ENCODE measurements at regions not wholly inside any gene's neighbourhood (a gene's known extent, or its start where the extent isn't known, plus 50 kb on each side); places are given as distances from the start of the nearest gene placed in this dataset.

DNA sequence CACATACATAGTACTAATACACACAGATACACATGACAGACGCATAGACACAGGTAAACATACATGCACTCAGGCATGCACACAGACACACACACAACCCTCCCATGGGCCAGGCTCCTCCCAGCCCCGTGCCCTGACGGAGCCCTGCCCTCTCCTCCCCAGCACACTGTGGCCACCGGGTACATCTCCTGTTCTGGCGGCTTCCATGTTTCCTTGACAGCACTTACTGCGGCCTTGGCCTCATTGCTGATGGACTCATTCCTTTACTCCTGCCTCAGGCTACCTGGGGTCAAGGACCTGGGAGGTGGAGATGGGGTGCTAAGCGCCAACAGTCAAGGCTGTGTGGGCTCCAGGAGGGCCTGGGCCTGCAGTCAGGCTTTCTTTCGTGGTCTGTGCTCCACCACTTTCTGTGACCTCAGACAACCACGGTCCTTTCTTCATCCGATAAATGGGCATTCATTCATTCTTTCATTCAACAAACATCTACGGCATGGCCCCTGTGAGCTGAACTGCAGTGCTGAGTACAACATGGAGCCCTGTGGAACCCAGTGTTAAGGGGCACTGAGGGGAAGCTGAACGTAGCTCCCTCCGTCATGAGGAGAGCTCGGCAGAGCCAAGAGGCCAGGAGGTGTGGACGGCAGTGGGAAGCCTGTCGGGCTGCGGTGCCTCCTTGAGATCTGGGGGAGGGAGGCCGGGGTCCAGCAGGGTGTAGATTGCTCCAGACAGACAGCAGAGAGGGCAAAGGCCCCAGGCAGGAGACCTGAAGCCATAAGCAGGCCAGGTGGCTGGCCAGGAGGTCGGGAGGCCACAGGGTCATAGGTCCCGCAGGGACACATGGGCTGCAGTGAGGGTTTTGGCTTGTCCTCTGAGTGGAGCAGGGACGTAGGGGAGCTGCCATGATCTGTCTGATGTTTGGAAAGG lies 190.4 kb upstream of the HDAC4 start:
- DNase-seq (ENCODE audit: low read depth in 2 of 2): no peak

DNA sequence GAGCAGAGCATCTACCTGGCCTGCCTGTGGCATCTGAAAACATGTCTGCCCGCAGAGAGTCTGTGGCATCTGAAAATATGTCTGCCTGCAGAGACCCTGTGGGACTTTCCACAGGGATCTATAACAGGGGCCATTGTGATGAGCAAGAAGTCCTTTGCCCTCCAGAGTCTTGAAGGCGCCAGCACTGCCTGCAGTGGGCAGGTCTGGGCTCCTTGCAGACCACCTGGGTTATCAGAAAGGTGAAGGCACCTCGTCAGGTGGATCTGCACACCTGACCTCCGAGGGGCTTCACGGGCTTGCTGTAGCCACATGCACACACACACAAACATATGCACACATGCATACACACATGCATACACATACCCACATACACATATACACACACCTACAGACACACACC lies 189.5 kb upstream of the HDAC4 start:
- DNase-seq (ENCODE audit: low read depth in 2 of 2): no peak

DNA sequence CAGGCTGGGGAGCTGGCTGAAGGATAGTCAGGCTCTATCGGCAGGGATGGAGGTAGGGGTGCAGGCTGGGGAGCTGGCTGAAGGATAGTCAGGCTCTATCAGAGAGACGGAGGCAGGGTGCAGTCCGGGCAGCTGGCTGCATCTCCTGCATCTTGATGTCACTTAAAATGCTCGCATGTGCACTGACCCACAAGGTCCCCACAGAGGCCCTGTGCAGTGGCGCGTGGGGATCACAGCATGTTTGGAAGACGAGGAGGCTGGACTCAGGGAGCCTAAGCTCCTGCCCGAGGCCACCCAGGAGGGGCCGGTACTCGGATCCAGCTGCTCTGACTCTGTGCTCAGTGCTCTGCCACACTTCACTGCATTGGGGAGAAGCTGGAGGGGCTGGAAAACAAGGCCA lies 189.0 kb upstream of the HDAC4 start:
- DNase-seq (ENCODE audit: low read depth in 2 of 2): no peak

DNA sequence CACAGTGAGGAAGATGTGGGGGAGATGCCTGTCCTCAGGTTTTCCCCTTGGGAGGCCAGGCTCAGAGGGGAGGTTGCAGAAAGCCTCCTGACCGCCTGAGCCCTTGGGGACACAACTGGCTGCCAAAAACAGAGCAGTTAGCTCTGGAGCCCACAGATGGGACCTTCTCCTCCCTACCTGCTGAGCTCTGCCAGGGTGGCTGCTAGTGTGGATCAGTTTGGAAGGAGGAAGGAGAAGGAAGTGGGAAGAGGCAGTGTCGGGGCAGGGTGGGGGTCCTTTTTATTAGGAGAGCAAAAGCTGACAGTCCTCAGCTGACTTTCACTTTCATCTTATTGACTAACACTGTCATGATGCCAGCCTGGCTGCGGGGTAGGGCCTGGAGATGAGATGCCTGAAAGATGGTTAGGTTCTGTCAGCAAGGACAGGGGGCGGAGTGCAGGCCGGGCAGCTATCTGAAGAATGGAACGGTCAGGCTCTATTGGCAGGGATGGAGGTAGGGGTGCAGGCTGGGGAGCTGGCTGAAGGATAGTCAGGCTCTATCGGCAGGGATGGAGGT lies 188.5 kb upstream of the HDAC4 start:
- no peak for DNase-seq (ENCODE audit: low read depth in 2 of 2)

DNA sequence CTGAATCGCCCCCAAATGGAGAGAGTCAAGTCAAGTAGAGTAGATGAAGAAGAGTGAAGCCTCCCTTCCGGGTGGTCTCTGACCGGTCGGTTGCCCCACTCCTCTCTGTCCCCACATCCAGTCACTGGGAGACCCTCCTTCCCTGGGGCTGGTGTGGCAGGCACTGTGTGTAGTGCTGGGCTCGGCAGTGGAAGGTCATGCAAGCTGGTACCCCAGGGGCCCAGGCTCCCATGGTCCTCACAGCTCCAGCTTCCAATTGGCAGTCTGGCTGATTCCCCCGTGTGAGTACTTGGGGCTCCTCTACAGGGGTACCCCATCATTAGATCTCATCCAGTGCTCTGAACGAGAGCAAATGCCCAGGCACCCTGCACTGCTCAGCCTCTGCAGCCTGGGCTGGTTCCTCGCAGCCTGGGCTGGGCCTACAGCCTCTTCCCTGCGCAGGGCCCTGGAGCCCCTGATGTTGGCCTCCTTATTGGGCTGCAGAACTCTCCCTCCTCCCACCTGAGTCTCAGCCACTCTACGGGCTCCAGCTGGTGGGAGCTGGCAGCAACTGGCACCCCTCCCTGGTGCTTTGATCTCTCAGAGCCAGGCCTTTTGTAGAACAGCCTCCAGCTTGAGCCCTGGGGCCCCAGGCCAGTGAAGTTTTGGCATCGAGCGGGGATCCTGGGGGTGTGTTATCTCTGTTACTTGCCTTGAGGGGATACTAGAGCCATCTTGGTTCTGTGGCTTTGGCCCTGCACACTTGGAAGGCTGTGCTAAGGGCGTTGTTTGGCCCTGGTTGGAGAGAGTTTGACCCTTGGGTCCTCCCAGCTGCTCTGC lies 187.8 kb upstream of the HDAC4 start:
- DNase-seq (ENCODE audit: low read depth in 2 of 2): no peak

DNA sequence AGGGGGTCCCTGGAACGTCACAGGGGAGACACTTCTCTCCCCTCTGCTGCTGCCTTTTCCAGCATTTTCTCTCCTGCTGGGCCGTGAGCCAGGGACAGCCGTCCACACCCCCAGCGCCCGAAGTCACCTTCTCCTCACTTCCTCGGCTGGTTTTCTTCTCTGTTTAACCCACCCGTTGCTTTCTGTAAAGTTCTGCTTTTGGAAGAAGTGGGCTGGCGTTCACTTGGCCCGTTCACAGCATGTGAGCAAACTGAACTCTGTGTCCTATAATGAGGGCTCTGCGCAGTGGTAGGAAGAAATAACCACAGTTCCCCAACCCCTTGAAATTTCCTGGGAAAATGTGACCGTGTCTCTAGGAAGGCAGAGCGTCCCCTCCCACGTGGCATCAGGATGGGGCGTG lies 187.0 kb upstream of the HDAC4 start:
- DNase-seq (ENCODE audit: low read depth in 2 of 2): no peak

DNA sequence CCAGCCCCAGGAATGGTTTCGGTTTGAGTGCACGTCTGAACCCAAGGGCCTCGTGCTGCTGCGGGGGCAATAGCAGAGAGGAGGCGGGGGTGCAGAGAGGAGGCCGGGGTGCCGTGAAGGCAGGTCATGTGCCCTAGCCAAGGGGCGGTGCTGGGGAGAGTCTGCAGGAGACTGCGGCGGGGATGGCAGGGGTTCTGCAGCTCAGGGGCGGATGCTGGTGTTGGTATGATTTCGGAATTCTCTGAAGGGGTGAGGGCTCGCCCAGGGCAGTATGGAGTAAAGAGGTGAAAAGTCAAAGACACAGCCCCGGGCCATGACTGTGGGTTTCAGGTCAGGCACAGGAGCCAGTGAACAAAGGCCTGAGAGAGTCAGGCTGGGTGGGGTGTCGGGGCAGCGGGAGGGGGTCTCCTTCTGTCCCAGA lies 186.5 kb upstream of the HDAC4 start:
- no peak for DNase-seq (ENCODE audit: low read depth in 2 of 2)

DNA sequence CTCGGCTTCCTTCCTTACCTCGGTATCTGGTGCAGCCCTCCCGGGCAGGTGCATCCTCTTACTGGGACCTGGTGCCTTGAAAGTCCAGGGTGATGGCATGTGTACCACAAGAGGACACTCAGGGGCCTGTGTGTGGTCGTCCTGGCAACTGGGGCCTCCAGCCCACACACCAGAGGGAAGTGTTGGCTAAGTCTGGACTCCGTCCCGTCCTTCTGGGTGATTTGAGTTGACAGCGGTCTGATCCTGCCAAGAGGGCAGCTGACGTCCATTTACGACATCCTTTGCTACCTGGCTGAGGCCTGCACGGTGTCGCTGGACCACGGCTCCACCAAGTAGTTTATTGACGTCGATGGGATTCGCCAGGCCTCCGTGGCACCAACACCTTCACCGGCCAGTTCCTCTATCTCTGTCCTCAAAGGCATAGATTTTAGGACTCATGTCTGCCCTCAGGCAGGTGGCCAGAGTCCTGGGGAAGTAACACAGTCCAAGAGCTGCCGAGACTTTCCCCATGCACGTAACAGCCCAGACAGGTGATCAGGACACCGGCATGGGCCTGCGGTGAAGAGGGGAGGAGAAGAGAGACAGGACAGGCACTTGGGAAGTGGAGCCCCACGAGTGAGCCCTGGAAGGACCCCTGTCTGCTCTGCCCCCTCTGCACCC lies 186.0 kb upstream of the HDAC4 start:
- DNase-seq (ENCODE audit: low read depth in 2 of 2): no peak

DNA sequence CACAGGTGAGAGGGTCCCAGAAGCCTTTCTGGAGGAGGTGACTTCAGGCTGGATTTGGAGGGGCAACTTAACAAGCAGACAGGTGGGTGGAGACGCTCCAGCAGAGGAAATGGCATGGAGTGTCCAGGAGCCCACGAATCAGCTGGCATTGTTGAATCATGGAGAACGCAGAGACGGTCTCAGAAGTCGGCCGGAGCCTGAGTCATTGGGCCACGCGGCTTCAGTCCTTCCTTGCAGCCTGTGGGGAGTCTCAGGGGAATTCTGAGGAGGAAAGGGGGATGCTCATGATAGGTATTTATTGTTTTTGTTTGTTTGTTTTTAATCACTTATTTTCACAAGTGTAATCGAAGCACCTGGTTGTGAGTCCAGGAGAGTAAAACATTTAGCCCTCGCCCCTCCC lies 184.6 kb upstream of the HDAC4 start:
- no peak for DNase-seq (ENCODE audit: low read depth in 2 of 2)

DNA sequence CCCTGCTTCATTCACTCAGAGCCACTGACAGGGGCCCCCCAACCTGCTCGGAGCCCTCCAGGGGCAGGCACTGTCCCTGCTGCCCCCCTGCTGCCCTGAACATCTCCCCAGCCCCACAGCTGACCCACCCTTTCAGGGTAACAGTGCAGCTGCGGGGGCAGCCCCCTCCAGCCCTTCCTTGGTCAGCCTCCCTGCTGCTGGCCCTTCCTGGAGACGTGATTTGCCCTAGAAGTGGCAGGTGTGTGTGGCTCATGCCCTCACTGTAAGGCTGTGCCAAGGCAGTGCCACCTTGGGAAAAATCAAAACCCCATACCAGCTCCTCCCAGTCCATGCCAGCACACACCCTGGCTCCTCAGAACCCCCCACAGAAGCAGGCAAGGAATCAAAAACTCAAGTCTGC lies 184.2 kb upstream of the HDAC4 start:
- no peak for DNase-seq (ENCODE audit: low read depth in 2 of 2)

DNA sequence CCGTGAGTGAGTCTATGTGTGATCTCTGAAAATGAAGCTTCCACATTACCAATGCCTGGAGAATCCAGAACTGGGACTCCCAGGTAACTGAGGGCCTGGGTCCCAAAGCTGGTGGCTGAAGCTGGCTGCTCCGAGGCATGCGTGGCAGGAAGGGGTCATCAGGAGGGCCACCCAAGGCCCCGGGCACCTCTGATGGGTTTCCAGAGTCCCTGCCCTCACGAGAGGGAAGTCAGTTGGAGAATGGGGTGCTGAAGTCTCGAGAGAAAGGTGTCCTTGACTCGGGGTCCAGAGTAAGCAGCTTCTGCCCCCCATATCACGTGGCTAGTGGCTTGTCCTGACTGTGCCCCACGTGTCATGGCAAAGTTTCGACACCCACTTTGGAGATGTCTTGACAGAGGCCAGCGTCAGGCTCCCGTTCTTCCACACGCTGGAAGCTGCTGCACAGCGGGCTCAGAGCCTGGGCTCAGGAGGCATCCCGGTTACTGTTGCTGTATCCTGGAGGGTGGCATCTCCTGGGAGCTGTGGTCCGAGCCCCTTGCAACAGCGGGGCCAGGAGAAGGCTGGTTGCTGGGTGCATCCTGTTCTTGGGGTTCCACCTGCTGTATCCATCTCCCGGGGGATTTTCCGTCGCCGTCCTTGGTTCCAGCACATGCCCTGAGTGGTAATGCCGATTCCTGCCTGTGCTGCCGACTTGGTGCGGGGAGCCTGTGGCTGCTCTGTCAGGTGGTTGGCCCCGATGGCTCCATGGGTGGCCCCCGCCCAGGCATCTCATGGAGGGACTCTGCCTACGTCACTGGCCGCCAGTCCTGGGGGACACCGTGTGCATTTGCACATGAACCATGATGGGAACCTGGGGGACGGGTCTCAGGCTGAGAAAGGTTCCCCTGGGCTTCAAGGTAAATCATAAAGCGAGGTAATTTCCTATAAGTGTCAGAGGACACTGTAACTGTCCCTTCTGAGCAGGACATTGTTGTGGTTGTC lies 183.3 kb upstream of the HDAC4 start:
- DNase-seq (ENCODE audit: low read depth in 2 of 2): no peak

DNA sequence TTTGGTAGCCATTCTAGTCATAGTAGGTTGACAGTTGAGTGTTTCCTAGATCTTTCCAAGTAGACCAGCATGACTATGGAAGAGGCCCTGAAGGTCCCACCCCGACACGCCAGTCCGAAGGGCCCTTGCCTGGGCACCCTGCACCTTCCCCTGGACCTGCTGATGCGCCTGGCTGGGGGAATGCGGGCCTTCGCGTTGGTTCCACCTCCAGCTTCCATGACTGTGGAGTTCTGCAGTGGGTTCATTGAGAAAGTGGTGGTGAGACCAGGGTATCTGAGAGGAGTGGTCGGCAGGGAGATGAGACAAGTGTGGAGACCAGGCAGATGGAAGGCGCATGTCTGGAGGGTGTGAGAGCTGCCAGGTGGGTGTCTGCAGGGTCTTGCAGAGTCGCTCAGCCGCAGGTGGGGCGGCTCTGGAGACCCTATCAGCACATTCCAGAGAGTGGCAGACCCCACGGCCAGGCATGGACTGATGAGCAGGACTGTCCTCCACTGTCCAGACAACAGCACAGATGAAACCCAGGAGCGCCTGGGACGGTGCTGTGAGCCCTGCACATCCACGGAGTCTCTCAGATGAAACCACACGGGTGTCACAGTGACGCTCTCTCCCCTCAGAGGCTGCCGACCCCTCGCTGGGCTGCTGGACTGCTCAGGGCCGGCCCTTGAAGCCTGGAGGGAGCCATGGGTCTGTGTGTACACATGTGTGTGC lies 182.5 kb upstream of the HDAC4 start:
- DNase-seq (ENCODE audit: low read depth in 2 of 2): no peak

DNA sequence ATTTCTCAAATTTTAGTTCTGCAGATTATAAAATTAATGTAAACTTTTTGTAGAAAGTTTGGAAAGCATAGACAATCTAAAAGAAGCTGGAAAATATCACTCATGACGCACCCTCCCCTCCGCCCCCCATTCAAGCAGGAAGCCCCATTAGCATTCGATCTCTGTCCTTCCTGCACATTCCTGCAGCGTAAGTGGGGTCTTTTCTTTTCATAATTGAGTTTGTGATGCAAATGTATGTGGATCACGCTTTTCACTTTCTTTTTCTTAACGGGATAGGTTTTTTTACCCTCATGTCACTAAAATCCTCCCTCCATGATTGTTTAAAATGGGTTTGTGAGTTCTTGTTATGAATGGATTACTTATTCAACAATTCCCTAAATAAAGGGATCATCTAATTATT lies 181.7 kb upstream of the HDAC4 start:
- no peak for DNase-seq (ENCODE audit: low read depth in 2 of 2)

DNA sequence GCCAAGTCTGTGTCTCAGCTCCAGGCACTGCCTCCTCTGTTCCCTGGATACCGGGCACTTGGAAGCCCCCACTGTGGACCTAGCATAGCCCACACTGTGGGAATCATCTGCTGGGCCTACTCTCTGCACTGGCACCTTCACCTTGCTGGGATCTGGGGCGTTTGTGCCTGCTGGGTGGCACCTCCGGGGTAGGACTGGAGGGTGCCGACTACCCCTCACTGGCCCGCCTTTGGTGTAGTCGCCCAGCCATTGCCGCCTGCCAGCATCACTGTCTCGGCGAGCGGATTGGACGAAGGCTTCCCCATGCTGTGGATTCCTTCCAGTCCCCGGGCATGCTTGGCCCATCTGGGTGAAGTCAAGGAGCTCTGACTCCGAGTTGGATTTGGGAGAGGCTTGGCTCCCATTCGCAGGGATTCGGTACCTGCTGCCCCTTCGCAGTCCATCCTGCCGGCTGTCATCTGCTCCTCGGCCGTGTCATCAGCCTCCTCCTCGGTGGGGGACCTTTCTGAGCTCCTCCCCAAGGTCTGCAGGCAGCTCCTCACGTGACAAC lies 180.6 kb upstream of the HDAC4 start:
- no peak for DNase-seq (ENCODE audit: low read depth in 2 of 2)

DNA sequence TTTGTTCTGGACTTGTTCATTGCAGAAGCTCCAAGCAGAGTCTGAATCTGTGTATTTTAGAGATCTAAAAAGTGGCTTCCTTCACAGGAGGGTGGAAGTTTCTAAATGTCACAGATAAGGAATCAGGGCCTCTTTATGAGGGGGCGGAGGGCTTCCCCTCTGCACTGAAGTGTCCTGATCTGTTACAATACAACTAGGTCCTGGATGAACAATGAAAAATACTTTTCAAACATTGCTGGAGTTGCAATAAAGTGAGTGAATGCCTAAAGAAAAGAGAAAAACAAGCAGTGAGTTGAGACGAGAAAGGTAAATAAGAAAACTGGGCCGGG lies 179.3 kb upstream of the HDAC4 start:
- DNase-seq (ENCODE audit: low read depth in 2 of 2): no peak

DNA sequence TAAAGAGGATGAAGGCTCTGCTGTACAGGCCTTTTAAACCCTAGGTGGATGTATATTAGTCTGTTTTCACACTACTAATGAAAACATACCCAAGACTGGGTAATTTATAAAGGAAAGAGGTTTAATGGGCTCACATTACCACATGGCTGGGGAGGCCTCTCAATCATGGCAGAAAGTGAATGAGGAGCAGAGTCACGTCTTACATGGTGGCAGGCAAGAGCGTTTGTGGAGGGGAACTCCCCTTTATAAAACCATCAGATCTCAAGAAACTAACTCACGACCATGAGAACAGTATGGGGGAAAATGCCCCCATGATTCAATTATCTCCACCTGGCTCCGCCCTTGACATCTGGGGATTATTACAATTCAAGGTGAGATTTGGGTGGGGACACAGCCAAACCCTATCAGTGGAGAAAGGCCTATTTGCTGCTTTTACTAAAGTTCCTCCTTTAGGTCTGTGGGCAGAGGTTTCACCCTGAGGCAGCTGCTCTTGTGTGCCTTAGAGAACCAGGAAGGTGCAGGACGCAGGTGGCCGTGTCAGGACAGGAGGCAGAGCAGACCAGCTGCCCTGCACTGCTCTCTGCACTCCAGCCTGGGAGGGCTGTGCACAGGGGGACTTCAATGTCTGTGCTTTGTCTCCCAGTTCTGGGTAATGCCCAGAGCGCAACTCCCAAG lies 178.8 kb upstream of the HDAC4 start:
- no peak for DNase-seq (ENCODE audit: low read depth in 2 of 2)

DNA sequence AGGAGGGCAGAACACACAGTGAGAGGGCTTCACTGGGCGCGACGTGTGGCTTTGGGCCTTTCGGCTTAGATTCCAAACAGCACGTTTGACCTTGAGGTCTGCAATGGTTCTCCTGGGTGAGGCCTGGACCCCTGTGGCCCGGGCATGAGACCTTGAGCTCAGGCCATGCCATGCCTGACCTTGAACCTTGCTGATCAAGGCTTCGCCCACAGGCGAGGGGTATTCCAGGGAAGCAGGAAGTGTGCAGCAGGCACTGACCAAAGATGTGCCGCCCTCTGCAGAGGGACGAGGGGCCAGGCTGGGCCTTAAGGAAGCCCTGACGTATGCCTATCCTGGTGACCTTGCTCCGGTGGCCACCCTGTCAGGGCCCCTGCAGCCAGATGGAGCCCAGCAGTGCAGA lies 178.3 kb upstream of the HDAC4 start:
- DNase-seq (ENCODE audit: low read depth in 2 of 2): no peak

DNA sequence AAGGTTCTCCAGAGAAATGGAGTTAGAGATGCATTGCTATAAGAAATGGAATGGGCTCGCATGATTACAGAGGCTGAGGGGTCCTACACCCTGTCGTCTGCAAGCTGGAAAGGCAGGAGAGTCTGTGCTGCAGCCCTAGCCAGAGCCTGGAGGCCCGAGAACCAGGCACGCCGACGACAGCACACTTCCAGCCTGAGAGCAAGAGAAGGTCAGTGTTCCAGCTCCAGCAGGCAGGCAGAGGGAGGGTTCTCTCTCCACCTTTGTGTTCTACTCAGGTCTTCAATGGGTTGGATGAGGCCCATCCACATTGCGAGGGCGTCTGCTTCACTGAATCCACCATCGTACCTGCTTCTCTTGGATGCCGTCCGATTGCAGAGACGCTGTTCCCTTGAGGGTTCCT lies 177.6 kb upstream of the HDAC4 start:
- DNase-seq (ENCODE audit: low read depth in 2 of 2): no peak

DNA sequence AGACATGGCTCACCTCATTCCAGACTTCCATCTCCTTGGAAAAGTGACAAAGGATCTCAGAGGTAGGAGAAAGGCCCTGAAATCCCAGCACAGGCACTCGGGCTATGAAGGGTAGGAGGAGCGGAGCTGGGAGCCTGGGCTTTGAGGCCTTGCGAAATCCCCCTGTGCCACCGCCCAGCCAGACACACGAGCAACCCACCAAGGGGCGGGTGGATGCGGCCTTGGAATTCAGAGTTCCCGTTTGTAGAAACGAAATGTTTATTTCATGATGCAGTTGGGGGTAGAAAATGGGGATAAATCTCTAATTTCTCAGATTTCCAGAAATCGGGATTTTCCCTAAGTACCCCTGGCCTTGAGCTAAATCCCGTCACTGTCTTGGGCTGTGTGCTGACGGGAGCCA lies 177.1 kb upstream of the HDAC4 start:
- no peak for DNase-seq (ENCODE audit: low read depth in 2 of 2)

Data from fibroblast of skin of left quadriceps (primary cell).